ENCODE measurements at regions not wholly inside any gene's neighbourhood (a gene's known extent, or its start where the extent isn't known, plus 50 kb on each side); places are given as distances from the start of the nearest gene placed in this dataset.
A peak's percentile ranks its signal among the peaks of the same experiment; 100 is the strongest.
"Not testable (repeated sequence)": the region's sequence is repeated elsewhere in the genome, so short reads cannot be mapped to it uniquely, and the experiment has no call there.

- Mint-ChIP-seq H3K4me1 (no peaks in the 10 kb centered on the region), H3K27me3 (ENCODE audit: low read depth, poor library complexity) (no peaks in the 10 kb centered on the region), H3K4me3 (no peak overlapping the region), H3K27ac (no peak overlapping the region), H3K36me3 (ENCODE audit: low read depth) (no peaks in the 10 kb centered on the region), H3K9me3 (no peaks in the 10 kb centered on the region)
- DNase-seq, result no peak
- TF ChIP-seq, protein P1, sequence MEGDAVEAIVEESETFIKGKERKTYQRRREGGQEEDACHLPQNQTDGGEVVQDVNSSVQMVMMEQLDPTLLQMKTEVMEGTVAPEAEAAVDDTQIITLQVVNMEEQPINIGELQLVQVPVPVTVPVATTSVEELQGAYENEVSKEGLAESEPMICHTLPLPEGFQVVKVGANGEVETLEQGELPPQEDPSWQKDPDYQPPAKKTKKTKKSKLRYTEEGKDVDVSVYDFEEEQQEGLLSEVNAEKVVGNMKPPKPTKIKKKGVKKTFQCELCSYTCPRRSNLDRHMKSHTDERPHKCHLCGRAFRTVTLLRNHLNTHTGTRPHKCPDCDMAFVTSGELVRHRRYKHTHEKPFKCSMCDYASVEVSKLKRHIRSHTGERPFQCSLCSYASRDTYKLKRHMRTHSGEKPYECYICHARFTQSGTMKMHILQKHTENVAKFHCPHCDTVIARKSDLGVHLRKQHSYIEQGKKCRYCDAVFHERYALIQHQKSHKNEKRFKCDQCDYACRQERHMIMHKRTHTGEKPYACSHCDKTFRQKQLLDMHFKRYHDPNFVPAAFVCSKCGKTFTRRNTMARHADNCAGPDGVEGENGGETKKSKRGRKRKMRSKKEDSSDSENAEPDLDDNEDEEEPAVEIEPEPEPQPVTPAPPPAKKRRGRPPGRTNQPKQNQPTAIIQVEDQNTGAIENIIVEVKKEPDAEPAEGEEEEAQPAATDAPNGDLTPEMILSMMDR (IDR thresholded peaks at IDR 0.05), result no peak
Measured at GRCh38 chr3:104234442-104235194, 1132.1 kb upstream of the ALCAM start.

DNA sequence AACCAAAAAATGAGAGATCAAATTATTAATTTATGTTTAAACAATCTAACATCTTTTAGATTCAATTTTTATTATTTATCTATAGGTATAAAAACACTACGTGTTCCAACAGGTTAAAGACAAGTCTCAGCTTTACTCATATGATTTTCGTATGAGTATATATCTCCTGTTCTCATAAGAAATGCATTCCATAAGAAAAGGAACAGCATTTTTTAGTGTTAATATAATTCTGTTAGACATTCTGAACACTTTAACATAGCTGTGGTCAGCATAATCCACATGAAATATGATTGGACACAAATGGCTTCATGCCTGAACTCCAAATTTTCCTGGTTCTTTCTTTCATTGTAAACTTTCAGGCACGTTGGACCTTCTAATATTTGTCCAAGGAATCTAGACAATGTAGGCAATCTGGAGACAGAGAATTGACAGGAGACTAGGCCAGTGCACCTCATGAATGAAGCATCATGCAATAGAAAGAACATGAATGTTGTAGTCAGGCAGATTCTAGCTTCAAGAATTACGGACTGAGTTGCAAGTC lies 1122.0 kb upstream of the ALCAM start:
- Mint-ChIP-seq H3K9me3 (peaks cover 12% of the 10 kb centered on the region), H3K27me3 (ENCODE audit: low read depth, poor library complexity) (no peaks in the 10 kb centered on the region), H3K36me3 (ENCODE audit: low read depth) (no peaks in the 10 kb centered on the region), H3K27ac (no peak overlapping the region), H3K4me1 (peaks cover 6% of the 10 kb centered on the region), H3K4me3 (no peak overlapping the region)
- no peak for DNase-seq
- TF ChIP-seq, protein P1 (IDR thresholded peaks at IDR 0.05), result no peak

GRCh38 chr3:104245261-104245660 lies 1121.4 kb upstream of the ALCAM start:
- Mint-ChIP-seq H3K27me3 (ENCODE audit: low read depth, poor library complexity) (no peaks in the 10 kb centered on the region), H3K4me3 (no peak overlapping the region), H3K36me3 (ENCODE audit: low read depth) (no peaks in the 10 kb centered on the region), H3K9me3 (peaks cover 12% of the 10 kb centered on the region), H3K27ac (no peak overlapping the region), H3K4me1 (peaks cover 6% of the 10 kb centered on the region)
- TF ChIP-seq, protein P1 (IDR thresholded peaks at IDR 0.05), result no peak
- DNase-seq, result no peak

GRCh38 chr3:104245981-104246380 lies 1120.7 kb upstream of the ALCAM start:
- no peak for DNase-seq
- peaks cover 6% of the 10 kb centered on the region for H3K4me1 Mint-ChIP-seq
- TF ChIP-seq, protein P1 (IDR thresholded peaks at IDR 0.05), result no peak
- no peaks in the 10 kb centered on the region for H3K36me3 Mint-ChIP-seq (ENCODE audit: low read depth)
- H3K4me3 Mint-ChIP-seq, result no peak overlapping the region
- no peak overlapping the region for H3K27ac Mint-ChIP-seq
- no peaks in the 10 kb centered on the region for H3K27me3 Mint-ChIP-seq (ENCODE audit: low read depth, poor library complexity)
- H3K9me3 Mint-ChIP-seq, result peaks cover 9% of the 10 kb centered on the region

GRCh38 chr3:104257486-104257885 lies 1109.2 kb upstream of the ALCAM start:
- DNase-seq, result no peak
- Mint-ChIP-seq H3K36me3 (ENCODE audit: low read depth) (no peaks in the 10 kb centered on the region), H3K9me3 (no peaks in the 10 kb centered on the region), H3K4me3 (no peak overlapping the region), H3K4me1 (peaks cover 12% of the 10 kb centered on the region), H3K27me3 (ENCODE audit: low read depth, poor library complexity) (no peaks in the 10 kb centered on the region), H3K27ac (peak overlapping the region; percentile 25)
- TF ChIP-seq, protein P1 (IDR thresholded peaks at IDR 0.05), result no peak

DNA sequence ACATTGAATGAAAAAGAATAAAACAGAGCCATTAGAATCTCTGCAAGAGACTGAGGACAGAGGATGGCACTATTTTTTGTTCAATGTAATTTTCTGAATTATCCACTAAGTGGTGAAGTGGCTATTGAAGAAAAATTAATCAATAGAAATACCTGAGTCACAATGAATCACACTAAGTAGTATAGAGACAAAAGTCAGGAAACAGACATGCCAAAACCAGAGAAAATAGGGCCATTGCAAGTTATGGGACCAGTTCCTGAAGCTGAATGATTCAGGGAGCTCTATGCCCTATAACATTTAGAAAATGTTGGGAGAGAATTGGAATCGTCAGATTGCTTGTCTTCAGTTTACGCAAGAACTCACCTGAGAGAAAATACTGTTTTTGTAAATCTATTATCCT lies 1103.2 kb upstream of the ALCAM start:
- Mint-ChIP-seq H3K36me3 (ENCODE audit: low read depth) (no peaks in the 10 kb centered on the region), H3K27me3 (ENCODE audit: low read depth, poor library complexity) (no peaks in the 10 kb centered on the region), H3K4me3 (no peak overlapping the region), H3K4me1 (peaks cover 5% of the 10 kb centered on the region), H3K9me3 (peaks cover 4% of the 10 kb centered on the region), H3K27ac (no peak overlapping the region)
- no peak for DNase-seq
- TF ChIP-seq, protein P1 (IDR thresholded peaks at IDR 0.05), result no peak

DNA sequence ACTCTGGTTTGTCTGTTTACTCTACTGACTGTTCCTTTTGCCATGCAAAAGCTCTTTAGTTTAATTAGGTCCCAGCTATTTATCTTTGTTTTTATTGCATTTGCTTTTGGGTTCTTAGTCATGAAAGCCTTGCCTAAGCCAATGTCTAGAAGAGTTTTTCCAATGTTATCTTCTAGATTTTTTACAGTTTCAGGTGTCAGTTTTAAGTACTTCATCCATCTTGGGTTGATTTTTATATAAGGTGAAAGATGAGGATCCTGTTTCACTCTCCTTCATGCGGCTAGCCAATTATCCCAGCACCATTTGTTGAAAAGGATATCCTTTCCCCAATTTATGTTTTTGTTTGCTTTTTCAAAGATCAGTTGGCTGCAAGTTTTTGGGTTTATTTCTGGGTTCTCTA lies 1100.5 kb upstream of the ALCAM start:
- not testable (repeated sequence) for H3K4me3 Mint-ChIP-seq; DNase-seq; H3K9me3 Mint-ChIP-seq; H3K27me3 Mint-ChIP-seq (ENCODE audit: low read depth, poor library complexity); H3K27ac Mint-ChIP-seq; H3K36me3 Mint-ChIP-seq (ENCODE audit: low read depth)
- peaks cover 17% of the 10 kb centered on the region for H3K4me1 Mint-ChIP-seq
